ENCODE measurements at regions not wholly inside any gene's neighbourhood (a gene's known extent, or its start where the extent isn't known, plus 50 kb on each side); places are given as distances from the start of the nearest gene placed in this dataset.
A peak's percentile ranks its signal among the peaks of the same experiment; 100 is the strongest.

- no peak for DNase-seq
Observed at GRCh38 chr14:48537600-48537999, 862.2 kb upstream of the MDGA2 start.

GRCh38 chr14:48536318-48536717 lies 860.9 kb upstream of the MDGA2 start:
- no peak for DNase-seq

GRCh38 chr14:48527832-48528231 lies 852.4 kb upstream of the MDGA2 start:
- DNase-seq, result no peak

GRCh38 chr14:48526307-48526706 lies 850.9 kb upstream of the MDGA2 start:
- DNase-seq, result no peak

- no peak for DNase-seq
Observed at GRCh38 chr14:48504921-48505320, 829.5 kb upstream of the MDGA2 start.

- DNase-seq, result no peak
Observed at GRCh38 chr14:48490756-48491155, 815.4 kb upstream of the MDGA2 start.

GRCh38 chr14:48473944-48474343 lies 798.5 kb upstream of the MDGA2 start:
- DNase-seq, result no peak

- DNase-seq, result no peak
Observed at GRCh38 chr14:48456051-48456450, 780.6 kb upstream of the MDGA2 start.

GRCh38 chr14:48454887-48455286 lies 779.5 kb upstream of the MDGA2 start:
- DNase-seq, result no peak

GRCh38 chr14:48452437-48452995 lies 777.1 kb upstream of the MDGA2 start:
- DNase-seq, result no peak

- DNase-seq, result no peak
Observed at GRCh38 chr14:48435221-48435620, 759.8 kb upstream of the MDGA2 start.

- DNase-seq, result no peak
Observed at GRCh38 chr14:48430805-48431204, 755.4 kb upstream of the MDGA2 start.

GRCh38 chr14:48429512-48429911 lies 754.1 kb upstream of the MDGA2 start:
- DNase-seq, result no peak

- no peak for DNase-seq
Observed at GRCh38 chr14:48417715-48418500, 742.5 kb upstream of the MDGA2 start.

- no peak for DNase-seq
Observed at GRCh38 chr14:48401321-48401720, 725.9 kb upstream of the MDGA2 start.

GRCh38 chr14:48398675-48399282 lies 723.4 kb upstream of the MDGA2 start:
- peak; percentile 45 for DNase-seq

- DNase-seq, result no peak
Observed at GRCh38 chr14:48391661-48392060, 716.3 kb upstream of the MDGA2 start.

GRCh38 chr14:48390346-48390745 lies 714.9 kb upstream of the MDGA2 start:
- DNase-seq, result no peak

GRCh38 chr14:48384821-48385220 lies 709.4 kb upstream of the MDGA2 start:
- no peak for DNase-seq

- no peak for DNase-seq
Observed at GRCh38 chr14:48382961-48383360, 707.6 kb upstream of the MDGA2 start.

- DNase-seq, result no peak
Observed at GRCh38 chr14:48378541-48378940, 703.1 kb upstream of the MDGA2 start.

GRCh38 chr14:48373981-48374380 lies 698.6 kb upstream of the MDGA2 start:
- DNase-seq, result no peak

GRCh38 chr14:48350971-48351370 lies 675.6 kb upstream of the MDGA2 start:
- no peak for DNase-seq

- no peak for DNase-seq
Observed at GRCh38 chr14:48349689-48350088, 674.3 kb upstream of the MDGA2 start.

All from NCI-H1092 treated with DMSO at 0.1 percent for 48 hours (cell line).